ENCODE measurements at regions not wholly inside any gene's neighbourhood (a gene's known extent, or its start where the extent isn't known, plus 50 kb on each side); places are given as distances from the start of the nearest gene placed in this dataset.

DNA sequence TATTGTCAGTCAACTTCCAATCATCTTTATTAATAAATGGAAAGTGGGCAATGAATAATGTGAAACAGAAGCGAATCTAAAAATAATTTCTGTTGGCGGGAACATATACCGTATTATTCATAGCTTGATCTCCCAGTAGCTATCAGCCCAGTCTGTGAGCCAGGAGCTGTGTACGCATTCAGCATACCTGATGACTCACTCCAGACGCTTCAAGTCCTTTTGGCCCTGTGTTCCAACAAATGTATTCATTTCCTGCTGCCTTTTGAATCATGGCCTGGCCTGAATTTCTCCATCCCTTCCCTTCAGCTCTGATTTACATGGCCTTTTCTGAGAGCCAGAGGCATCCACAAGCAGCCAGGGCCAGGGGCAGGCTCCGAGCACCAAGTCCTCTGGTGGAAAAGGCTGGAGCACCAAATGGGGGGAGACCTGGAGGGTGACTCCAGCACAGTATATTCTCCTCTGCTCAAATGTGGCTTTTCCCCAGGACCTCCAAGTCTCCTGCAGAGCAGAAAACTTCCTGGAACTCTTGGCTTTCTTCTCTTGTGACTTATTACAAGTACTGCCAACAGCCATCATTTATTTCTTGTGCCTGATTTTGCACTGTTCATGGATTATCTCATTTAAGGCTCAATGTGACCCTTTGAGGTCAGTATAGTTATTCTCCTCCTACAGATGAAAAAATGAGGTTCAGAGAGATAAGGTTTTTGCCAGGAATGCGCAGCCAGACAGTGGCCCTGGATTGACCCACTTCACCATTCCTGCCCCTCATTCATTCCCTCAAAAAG lies 108.7 kb downstream of the EN1 start:
- ChIA-PET SMC1A (ENCODE audit: uncharacterized antibody, unreplicated experiment) (no interaction called here), CTCF (no interaction called here), POLR2A (no interaction called here), RAD21 (ENCODE audit: unreplicated experiment) (no interaction called here)
- H3K9ac ChIP-seq (ENCODE audit: control insufficient read depth, insufficient read depth, low read length): no peak overlapping the region
- 47% methylated on average over 7 of the region's 7 CpGs for WGBS (ENCODE audit: insufficient coverage, insufficient replicate concordance, low lambda C conversion rate, missing lambda C conversion rate)
- no peaks in the 10 kb centered on the region for H3K36me3 ChIP-seq (ENCODE audit: control insufficient read depth in 2 of 2, insufficient read depth in 2 of 2, low read length in 1 of 2)
- no peak overlapping the region for H2AFZ ChIP-seq (ENCODE audit: control insufficient read depth, low read depth, low read length)
- no peaks in the 10 kb centered on the region for H3K79me2 ChIP-seq (ENCODE audit: control insufficient read depth, insufficient read depth, low read length)
- no peaks in the 10 kb centered on the region; a peak in 1 of 4 replicates for H3K27me3 ChIP-seq (replicated peaks in 1 of 2; ENCODE audit: control insufficient read depth in 2 of 2, insufficient read depth in 2 of 2, low read length in 1 of 2)
- ATAC-seq (no peak), FAIRE-seq (no peak), DNase-seq (ENCODE audit: low read depth, low spot score) (no peak)
- no peak overlapping the region for H3K4me2 ChIP-seq (ENCODE audit: control insufficient read depth, insufficient read depth)
- no peaks in the 10 kb centered on the region for H3K4me1 ChIP-seq (ENCODE audit: control insufficient read depth, insufficient read depth, low read length)
- intact Hi-C loops (cut with micrococcal nuclease; ENCODE audit: unreplicated experiment) (no loop called here), in situ Hi-C loops (cut with MboI) (no loop called here)
- H3K4me3 ChIP-seq: no peak overlapping the region
- H3K27ac ChIP-seq (ENCODE audit: control insufficient read depth, insufficient read depth): no peak overlapping the region
- BruUV-seq (replicated peaks): no TSS peak
- TF ChIP-seq, protein P1, sequence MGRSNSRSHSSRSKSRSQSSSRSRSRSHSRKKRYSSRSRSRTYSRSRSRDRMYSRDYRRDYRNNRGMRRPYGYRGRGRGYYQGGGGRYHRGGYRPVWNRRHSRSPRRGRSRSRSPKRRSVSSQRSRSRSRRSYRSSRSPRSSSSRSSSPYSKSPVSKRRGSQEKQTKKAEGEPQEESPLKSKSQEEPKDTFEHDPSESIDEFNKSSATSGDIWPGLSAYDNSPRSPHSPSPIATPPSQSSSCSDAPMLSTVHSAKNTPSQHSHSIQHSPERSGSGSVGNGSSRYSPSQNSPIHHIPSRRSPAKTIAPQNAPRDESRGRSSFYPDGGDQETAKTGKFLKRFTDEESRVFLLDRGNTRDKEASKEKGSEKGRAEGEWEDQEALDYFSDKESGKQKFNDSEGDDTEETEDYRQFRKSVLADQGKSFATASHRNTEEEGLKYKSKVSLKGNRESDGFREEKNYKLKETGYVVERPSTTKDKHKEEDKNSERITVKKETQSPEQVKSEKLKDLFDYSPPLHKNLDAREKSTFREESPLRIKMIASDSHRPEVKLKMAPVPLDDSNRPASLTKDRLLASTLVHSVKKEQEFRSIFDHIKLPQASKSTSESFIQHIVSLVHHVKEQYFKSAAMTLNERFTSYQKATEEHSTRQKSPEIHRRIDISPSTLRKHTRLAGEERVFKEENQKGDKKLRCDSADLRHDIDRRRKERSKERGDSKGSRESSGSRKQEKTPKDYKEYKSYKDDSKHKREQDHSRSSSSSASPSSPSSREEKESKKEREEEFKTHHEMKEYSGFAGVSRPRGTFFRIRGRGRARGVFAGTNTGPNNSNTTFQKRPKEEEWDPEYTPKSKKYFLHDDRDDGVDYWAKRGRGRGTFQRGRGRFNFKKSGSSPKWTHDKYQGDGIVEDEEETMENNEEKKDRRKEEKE (IDR thresholded peaks at IDR 0.05): no peak
- TF ChIP-seq RFX5 (IDR thresholded peaks at IDR 0.05; ENCODE audit: low read depth, low read length) (no peak), EGR1 (IDR thresholded peaks at IDR 0.05; ENCODE audit: borderline replicate concordance in 1 of 2, low read depth in 2 of 2, low read length in 2 of 2) (no peak), JUNB (IDR thresholded peaks at IDR 0.05) (no peak), ATF7 (IDR thresholded peaks at IDR 0.05; ENCODE audit: low read depth) (no peak), IRF4 (IDR thresholded peaks at IDR 0.05; ENCODE audit: low read depth, low read length) (no peak), MXI1 (IDR thresholded peaks at IDR 0.05; ENCODE audit: low read depth, low read length) (no peak), CHD1 (IDR thresholded peaks at IDR 0.05; ENCODE audit: low read depth, low read length) (no peak), NFXL1 (IDR thresholded peaks at IDR 0.05; ENCODE audit: borderline replicate concordance) (no peak), STAT3 (IDR thresholded peaks at IDR 0.05; ENCODE audit: low read depth, low read length) (no peak), EZH2 (IDR thresholded peaks at IDR 0.05; ENCODE audit: borderline replicate concordance, control insufficient read depth, low read depth, low read length) (no peak), TCF3 (IDR thresholded peaks at IDR 0.05; ENCODE audit: borderline replicate concordance, insufficient read depth, low read depth, low read length) (no peak)
- TF ChIP-seq, protein P2, sequence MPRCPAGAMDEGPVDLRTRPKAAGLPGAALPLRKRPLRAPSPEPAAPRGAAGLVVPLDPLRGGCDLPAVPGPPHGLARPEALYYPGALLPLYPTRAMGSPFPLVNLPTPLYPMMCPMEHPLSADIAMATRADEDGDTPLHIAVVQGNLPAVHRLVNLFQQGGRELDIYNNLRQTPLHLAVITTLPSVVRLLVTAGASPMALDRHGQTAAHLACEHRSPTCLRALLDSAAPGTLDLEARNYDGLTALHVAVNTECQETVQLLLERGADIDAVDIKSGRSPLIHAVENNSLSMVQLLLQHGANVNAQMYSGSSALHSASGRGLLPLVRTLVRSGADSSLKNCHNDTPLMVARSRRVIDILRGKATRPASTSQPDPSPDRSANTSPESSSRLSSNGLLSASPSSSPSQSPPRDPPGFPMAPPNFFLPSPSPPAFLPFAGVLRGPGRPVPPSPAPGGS (IDR thresholded peaks at IDR 0.05; ENCODE audit: borderline replicate concordance, insufficient read depth, low read depth, low read length, poor library complexity, severe bottlenecking): no peak
- TF ChIP-seq, protein P3, sequence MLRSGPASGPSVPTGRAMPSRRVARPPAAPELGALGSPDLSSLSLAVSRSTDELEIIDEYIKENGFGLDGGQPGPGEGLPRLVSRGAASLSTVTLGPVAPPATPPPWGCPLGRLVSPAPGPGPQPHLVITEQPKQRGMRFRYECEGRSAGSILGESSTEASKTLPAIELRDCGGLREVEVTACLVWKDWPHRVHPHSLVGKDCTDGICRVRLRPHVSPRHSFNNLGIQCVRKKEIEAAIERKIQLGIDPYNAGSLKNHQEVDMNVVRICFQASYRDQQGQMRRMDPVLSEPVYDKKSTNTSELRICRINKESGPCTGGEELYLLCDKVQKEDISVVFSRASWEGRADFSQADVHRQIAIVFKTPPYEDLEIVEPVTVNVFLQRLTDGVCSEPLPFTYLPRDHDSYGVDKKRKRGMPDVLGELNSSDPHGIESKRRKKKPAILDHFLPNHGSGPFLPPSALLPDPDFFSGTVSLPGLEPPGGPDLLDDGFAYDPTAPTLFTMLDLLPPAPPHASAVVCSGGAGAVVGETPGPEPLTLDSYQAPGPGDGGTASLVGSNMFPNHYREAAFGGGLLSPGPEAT (IDR thresholded peaks at IDR 0.05; ENCODE audit: low read depth): no peak
- TF ChIP-seq, protein P4, sequence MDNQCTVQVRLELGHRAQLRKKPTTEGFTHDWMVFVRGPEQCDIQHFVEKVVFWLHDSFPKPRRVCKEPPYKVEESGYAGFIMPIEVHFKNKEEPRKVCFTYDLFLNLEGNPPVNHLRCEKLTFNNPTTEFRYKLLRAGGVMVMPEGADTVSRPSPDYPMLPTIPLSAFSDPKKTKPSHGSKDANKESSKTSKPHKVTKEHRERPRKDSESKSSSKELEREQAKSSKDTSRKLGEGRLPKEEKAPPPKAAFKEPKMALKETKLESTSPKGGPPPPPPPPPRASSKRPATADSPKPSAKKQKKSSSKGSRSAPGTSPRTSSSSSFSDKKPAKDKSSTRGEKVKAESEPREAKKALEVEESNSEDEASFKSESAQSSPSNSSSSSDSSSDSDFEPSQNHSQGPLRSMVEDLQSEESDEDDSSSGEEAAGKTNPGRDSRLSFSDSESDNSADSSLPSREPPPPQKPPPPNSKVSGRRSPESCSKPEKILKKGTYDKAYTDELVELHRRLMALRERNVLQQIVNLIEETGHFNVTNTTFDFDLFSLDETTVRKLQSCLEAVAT (IDR thresholded peaks at IDR 0.05): no peak
- no peaks in the 10 kb centered on the region; the same call in 2 of the 3 replicates for H3K9me3 ChIP-seq (replicated peaks; ENCODE audit: control insufficient read depth, insufficient read depth, low read length)
- no peaks in the 10 kb centered on the region for H4K20me1 ChIP-seq (ENCODE audit: control insufficient read depth, insufficient read depth)

Data from GM12878 (cell line).